HG03060 (cell line): ENCODE measurements at regions not wholly inside any gene's neighbourhood (a gene's known extent, or its start where the extent isn't known, plus 50 kb on each side); places are given as distances from the start of the nearest gene placed in this dataset.

ENCODE experiments used
- ATAC-seq: cut with Tn5 transposase; IDR thresholded peaks from one replicate; pipeline ENCODE4 v1.9.1; 2021; ENCODE audit warnings: low read depth, moderate number of reproducible peaks; ENCODE audit not compliant: unreplicated experiment

DNA sequence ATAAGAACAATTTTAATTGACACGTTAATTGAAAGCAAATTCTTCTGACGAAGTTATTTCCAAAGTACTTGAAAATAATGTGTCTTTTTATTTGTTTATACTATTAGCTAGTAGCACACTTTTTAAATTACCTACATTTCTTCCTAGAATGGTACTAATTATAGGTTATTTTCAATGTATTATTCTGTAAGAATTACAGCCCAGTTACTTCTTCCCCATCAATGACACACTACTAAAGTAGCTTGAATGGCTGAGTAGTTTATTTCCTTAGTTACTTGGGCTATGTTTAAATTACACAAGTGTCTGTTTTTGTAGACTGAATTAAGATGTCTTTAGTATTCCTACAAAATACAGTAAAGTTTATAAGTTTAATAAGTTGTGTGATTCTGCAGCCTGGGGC, 217.6 kb upstream of the IL12A start:
- ATAC-seq, result no peak

- no peak for ATAC-seq
These were observed 216.6 kb upstream of the IL12A start for GRCh38 chr3:159771865-159772611.

DNA sequence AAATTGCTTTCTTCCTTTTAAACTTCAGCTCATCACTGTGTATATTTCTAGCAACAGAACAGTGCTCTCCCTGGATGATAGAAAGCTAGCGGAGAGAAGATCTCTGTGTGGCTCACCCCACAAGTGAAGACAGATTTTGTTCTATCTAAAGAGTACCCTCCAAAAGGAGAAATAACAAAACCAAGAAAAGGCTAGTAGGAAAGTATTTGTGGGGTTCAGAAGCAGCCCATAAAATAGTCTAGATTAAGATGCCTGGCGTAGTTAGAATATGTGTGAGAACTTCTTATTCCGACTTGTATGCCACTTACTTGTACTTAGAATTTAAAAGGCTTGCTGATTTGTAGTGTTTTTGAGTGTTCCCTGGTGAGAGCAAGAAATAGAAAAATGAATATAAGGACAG, 214.9 kb upstream of the IL12A start:
- ATAC-seq, result no peak

- no peak for ATAC-seq
These were observed 213.2 kb upstream of the IL12A start for GRCh38 chr3:159775372-159775961.

DNA sequence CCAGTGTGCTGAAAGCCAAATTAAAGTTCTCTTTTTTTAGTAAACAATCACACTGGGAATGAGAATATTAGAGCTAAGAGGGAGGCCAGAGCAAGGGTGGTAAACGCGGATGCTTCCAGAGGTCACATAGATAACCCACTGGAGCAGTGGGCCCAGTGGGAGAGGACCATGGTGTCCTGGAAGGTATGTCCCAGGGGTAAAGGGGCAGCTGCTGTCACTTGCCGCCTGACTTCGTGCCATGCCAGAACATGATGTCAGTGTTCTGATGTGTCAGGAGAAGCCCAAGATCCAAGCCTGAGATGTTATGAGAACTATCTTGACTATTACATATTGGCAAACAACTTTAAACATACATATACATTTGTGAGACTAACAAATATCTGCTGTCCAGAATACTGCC, 211.9 kb upstream of the IL12A start:
- ATAC-seq, result no peak

DNA sequence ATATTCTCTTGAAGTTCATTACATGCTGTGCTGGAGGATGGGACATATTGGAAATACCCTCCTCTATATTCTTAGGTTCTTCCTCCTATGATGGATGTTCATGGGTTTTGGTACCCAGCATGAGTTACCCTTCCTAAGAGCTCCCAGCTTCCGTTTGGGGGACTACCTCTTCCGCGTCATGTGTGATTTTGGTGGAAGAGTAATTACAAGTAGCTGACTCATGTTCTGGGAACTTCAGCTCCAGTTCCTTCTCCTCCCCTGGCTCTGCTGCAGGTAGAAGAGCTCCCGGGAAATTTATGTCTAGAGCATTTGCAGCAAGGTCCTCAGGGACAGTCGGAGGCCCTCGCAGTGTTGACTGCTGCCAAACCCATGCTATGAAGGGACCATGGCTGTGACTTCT, 208.8 kb upstream of the IL12A start:
- no peak for ATAC-seq

DNA sequence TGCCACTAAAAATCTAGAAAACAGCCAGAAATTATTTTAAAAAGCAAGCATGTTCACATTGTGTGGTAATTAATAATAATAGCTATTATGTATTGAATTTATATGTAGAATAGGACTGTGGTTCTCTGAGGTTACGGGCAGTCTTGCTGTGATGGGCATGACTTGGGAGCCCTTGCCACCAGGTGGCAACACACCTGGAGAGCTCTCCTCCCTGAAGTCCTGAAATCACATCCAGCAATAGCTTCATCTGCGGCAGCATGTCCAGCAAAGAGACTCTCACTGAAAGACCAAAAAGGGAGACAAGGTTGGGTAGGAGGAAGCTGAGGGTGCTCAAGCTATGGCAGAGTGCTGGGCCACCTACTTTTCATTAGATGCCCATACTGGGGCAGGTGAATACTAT, 206.8 kb upstream of the IL12A start:
- no peak for ATAC-seq

- no peak for ATAC-seq
These were observed 205.8 kb upstream of the IL12A start for GRCh38 chr3:159782724-159783421.

DNA sequence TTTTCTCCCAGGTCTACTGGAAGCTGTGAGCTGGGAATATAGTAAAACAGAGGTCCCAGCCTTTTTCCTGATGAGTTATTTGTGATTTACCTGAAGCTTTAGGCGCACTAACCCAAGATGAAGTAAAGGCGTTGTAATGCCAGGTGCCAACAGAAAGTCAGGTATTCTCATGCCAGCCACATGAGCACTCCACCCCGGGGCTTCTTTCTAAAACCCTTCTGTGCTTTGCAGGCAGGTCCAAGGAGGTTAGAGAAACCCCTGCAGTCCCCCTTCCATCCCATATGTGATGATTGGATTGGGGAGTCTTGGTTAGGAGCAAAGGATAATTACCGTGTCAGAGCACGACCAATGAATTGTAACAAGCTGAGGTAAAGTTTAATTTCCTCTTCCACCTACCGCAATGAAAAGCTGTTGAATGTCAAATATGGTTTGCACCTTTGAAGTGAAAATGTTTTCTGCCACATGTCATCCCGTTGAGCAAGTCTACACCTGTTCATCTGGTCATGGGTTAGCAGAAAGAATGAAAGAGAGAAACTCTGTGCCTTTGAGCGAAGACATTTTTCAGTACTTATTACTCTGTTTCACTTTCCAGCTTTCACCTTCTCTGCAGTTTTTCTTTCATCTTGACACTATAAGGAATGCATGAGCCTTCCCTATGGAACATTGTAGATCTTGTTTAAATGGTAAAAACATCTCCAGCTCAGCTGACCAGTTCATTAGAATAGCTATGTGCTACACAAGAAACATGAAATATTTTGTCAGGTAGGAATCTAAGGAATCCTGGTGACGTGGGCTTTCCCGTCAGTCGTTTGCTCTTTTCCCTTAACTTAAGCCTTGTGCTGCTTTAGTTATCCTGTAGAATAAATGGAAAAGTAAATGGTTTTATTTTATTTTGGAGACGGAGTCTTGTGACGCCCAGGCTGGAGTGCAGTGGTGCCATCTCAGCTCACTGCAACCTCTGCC, 204.6 kb upstream of the IL12A start:
- ATAC-seq, result peak; percentile 55

- ATAC-seq, result no peak
These were observed 203.3 kb upstream of the IL12A start for GRCh38 chr3:159785273-159785708.

GRCh38 chr3:159786489-159787177, 202.0 kb upstream of the IL12A start:
- no peak for ATAC-seq

DNA sequence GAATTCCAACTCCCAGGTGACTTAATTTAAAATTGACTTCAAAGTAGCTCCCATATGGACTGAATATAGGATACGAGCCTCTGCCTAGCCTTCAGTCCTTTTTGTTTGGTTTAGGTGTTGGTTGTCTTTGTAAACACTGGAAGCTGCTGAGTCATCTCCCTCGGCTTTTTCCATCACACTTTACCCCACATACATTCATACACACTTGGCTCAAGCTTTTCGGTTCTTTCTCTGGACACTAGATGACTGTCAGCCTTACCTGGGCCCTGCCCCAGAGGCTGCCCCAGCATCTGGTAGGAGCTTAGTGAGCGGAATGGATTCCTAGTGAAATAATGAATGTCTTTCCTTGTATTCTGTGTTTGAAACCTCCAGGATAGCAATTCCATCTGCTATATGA, 201.5 kb upstream of the IL12A start:
- ATAC-seq, result no peak

DNA sequence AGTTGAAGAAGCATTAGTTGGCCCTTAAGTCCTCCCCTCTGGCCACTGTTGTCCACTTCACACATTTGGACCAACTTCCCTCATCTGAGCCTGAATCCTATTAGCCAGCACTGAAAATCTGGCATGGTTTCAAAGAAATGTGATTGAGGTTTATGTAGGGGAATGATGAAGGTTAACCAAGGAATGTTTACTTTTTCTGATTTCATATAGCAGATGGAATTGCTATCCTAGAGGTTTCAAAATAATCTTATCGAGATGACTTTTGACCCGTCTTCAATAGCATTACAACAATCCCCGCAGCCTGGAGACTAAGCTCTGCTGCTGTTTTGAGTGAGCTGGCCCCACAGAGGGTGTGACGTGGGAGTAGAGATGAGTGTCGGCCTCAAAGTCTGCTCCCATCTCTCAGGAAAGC, 200.8 kb upstream of the IL12A start:
- no peak for ATAC-seq

DNA sequence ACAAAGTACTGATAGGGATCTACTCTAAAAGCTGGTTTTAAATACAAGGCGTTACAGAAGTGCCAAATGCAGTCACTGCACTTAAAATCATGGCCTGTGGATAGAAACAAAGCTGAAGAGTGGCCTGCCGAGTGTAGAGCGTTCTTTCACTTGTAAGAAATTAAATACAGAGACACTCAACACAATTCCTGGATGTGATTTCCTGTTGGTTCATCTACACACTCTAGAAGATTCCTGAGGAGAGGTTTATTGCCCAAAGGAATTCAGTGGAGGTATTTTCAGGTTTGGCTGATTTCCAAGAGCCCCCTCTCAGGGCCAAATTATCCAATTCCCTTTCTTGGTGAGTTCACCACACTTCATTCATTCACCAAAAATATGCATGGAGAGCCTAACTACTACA, 200.3 kb upstream of the IL12A start:
- ATAC-seq, result no peak

DNA sequence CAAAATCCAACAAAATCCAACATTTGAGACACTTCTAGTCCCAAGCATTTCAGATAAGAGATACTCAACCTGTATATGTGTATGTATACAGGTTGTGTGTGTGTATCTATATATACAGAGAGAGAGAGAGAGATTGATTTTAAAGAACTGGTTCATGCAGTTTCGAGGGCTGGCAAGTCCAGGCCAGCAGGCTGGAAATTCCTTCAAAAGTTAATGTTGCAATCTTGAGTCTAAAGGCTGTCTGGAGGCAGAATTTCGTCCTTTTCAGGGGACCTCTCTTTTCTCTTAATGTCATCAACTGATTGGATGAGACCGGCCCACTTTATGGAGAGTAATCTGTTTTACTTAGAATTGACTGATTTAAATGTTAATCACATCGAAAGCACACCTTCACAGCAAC, 199.6 kb upstream of the IL12A start:
- no peak for ATAC-seq

GRCh38 chr3:159789742-159790635, 198.6 kb upstream of the IL12A start:
- ATAC-seq, result no peak

- no peak for ATAC-seq
These were observed 197.3 kb upstream of the IL12A start for GRCh38 chr3:159791336-159791735.

DNA sequence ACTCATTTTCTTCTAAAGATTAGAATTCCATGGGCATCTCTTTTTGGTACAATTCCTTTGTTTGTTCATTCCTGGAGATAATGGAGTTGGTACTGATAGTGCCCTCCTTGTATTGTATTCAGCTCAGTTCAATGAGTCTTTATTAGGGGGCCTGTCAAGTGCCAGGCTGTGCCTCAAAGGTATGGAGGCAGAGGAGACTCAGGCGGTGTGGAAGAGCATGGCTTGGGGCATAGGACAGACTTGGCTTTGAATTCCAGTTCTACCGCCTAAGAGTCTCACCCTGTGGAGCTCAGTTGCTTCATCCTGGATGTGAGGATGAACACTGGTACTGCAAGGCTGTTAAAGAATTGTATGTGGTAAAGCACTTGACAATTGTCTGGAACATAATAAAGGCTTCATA, 196.6 kb upstream of the IL12A start:
- no peak for ATAC-seq

DNA sequence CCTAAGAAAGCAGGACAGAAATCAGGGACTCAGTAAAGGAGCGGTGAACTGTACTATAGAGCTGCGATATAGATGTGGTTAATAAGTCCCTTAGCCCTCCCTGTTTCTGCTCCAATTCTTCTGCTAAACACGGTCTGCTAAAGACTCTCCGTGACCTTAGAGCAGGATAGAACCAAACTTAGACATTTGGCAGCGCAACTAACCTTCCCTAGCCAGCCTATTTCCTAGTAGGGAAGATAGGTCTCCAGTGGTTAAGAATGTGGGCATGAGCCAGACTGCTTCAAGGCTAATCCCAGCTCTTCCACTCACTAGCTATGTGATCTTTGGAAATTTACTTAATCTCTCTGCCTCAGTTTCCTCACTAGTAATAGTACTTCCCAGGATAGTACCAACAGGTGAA, 193.6 kb upstream of the IL12A start:
- ATAC-seq, result no peak
